ENCODE measurements at regions not wholly inside any gene's neighbourhood (a gene's known extent, or its start where the extent isn't known, plus 50 kb on each side); places are given as distances from the start of the nearest gene placed in this dataset.

DNA sequence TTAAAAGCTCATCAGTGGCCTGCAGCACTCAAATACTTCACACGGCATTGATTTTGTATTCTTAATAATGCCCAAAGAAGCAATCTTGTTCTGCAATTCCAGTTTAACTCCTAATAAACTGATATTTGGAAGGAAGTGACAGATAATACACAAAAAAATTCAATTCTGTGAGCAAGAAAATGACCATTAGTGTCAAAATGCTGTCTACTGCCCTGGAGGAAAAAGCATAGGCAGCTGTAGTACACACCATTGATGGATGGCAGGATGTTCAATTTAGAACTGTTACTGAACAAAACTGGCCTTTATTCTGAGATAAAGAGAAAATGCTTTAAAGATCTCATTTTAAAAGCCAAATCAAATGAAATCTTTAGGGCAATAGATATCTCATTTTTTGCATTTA lies 251.3 kb upstream of the FMN2 start:
- DNase-seq: no peak

DNA sequence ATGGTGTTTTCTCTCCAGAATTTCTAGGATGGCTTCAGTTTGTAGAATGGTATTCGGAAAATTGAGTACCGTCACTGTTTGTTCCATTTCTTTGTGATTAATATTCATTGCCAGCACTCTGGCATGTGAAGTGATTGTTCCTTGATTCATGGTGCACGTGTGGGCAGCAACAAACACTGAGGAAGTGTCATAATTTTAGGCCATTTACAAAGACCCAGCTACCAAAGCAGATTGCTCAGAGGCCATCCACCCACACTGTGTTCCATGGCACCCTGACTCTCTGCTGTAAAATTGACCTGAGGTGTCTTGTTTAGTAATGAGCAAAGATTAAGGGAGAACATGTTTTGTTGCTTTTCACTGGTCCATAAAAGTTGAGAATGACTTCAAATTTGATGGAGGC lies 250.9 kb upstream of the FMN2 start:
- DNase-seq: no peak

DNA sequence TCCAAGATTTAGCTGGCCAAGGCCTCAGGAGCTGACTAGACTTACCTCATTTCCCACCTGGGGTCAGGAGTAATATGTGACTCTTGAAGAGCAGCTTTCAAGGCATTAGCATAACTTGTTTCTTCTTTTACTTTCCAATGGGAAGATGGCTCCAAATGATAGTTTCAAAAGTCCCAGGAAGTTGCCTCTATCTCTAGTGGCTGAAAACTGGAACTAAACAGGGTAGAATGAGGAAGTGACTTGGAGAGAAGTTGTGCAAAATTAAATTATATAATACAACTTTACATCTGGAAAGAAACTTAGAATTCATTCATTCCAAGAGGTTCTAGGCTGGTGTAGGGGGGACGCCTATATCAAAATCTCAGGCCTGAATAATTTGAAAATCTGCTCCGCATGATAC lies 250.1 kb upstream of the FMN2 start:
- DNase-seq: no peak

DNA sequence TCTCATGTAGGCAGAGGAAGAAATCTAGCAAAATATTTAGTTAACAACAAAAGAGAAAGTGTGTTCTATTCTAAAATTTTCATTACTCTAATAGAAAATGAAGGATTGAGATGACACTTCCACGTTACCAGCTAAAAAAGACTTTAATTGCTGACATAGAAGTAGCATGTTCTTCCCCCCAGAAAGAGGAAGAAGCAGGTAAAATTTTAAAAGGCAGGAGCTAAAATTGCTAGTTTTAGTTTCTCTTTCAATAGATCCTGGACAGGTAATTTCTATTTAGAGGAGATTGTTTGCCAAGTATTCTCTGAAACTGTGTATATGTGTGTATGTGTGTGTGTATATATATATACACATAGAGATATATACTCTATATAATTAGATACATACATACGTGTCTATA lies 248.1 kb upstream of the FMN2 start:
- no peak for DNase-seq

DNA sequence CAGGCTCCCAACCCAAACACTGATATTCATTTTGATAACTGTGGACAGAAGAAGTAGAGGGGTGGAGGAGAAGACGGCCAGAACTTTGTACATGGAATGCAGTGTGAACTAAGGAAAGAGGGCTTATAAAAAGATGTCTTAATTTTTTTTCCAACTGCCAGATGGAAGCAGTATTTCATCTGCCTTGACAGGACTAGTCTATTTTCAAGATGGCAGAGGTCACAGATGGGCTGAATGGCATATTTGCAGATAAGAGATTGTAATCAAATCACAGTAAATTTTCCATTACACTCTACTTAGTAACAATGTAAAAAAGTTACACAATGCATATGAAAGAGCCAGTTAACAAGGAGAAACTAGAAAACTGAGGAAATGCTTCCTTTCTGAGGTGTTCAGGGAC lies 246.8 kb upstream of the FMN2 start:
- no peak for DNase-seq

DNA sequence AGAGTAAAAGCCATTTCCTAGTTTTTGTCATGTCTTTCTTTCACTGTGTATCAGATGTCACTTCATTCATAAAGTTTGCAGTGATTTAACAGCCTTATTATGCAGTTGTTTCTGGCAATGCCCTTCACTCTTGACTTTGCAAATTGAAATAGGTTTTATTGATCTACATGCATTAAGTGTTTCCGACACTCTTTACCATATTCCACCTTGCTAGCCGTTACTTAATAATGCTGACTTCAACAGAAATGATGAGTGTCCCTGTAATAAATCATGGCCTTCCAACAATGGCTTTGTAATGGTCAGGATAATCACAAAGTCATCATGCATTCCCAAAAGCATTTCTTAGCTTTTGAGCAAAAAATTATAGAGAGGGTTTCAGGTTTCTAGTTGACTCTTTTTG lies 236.8 kb upstream of the FMN2 start:
- no peak for DNase-seq

DNA sequence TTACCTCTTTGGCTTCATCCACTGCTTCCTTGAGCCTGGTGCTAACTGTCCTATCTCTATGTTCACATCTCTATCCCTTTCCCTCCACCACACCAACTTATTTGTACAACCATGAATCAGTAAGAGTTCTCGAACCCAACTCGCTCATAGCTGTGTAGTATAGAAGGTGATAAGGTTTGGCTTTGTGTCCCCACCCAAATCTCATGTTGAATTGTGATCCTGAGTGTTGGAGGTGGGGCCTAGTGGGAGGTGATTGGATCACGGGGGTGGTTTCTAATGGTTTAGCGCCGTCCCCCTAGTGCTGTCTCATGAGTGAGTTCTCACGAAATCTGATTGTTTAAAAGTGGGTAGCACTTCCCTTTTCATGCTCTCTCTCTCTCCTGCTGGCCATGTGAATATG lies 235.6 kb upstream of the FMN2 start:
- DNase-seq: no peak

DNA sequence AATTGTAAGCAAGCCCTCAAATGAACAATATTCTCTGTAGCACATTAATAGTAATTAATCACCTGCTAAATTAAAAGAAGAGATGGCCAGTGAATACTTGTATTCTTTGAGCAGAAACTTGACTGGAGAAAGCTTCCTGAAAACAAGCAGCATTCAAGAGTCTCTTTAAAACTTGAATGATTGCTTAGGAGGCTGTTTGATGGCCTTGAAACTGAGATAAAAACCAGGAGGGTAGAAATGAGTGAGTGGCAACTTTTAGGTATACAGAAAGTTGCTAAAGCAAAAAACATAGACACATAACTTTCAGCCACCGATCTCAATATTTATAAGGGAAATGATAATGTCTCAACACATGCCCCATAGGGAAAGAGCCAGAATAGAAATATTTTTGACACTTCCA lies 234.8 kb upstream of the FMN2 start:
- no peak for DNase-seq

DNA sequence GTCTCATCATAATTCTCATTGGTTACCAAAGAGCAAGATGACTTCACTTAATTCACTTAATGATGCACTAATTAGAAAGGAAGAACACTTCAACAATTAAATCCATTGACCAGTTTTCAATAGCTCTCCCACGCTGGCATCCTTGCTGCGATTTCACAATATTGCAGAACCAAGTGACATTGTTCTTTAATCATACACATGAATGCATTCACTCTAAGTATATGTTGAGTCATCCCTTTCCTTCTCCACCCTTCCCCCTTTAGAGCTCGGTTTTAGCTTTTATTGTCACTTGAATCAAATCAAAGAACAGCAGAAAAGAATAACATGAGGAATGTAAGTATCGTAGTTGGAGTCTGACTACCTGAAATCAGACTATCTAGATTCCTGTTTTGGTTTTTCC lies 233.6 kb upstream of the FMN2 start:
- no peak for DNase-seq

DNA sequence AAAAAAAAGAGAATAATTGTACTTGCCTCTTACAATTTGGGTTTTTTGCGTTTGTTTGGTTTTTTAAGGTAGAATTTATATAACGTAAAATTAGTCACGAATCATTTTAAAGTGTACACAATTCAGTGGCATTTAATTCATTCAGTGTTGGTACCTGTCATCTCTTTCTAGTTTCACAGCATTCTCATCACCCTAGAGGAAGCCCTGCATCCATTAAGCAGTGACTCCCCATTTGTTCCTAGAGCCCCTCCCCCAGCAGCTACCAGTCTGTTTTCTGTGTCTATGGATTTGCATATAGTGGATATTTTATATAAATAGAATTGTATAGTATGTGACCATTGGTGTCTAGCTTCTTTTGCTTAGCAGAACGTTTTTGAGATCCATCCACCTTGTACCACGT lies 233.2 kb upstream of the FMN2 start:
- no peak for DNase-seq

DNA sequence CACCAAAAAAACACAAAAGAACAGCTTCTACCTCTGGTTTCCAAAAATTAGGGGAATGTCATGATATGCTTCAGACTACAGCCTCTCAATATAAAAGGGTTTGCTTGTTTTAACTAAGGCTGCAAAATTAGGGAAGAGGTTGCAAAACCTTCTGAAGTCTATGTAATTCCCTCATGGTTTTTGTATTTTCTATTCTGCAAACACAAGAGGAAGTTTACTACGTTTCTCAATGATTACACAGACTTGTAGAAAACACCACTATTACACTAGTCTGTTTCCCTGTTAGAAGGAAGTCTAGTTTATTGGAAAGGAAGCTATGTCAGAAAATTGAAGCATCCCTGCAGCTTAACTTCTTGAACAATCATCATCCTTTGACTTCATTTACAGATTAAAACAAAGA lies 229.7 kb upstream of the FMN2 start:
- no peak for DNase-seq

DNA sequence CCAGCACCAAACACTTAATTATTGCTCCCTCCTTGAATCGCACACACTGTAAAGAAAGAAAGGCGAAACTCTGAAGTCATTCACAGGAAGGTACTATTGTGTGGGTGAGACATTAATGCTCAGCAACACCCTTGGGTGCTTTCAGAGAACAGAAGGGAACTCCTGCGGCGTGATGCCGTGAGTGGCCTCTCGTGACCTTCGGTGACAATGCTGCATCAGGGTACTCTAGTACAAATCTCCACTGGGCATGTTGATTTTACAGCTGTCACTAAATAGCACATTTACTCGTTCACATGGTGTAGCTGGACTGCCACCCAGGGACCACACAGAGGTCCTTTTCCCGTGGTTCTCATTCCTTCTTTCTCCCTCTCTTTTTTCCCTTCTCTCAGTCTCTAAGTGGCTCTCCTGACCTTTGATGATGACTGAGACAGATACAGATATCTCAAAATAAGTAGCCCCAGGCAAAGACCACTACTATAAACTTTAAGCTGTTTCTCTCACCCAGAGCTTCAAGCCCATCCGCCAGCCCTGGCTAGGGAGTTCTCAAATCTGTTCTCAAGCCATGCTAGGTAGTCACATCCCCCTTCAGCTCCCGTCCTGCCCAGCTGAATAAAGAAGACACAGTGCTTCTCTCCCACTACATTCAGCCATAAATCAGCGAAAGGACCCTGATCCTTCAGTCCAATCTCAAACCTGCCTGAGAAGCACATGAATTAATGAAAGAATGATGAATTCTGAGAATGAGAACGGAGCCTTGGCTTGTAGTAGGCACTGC lies 223.4 kb upstream of the FMN2 start:
- DNase-seq: no peak

DNA sequence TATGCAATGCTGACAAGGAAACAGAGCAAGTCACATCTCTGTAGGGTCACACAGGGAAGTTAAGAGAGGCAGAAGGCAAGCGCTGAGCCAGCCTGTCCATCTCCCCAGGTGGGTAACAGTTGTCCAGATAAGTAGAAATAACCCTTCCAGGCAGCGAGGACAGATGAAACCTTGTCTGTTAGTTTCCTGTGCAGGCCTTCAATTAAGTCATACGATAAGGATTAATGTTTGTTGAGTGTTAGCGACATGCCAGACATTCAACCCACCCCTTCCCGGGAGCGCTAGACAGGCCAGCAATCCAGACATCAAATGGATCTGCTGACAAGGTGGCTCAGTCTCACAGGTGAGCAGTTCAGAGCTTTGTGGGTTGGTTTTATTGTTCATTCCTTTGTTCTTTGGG lies 221.5 kb upstream of the FMN2 start:
- DNase-seq: no peak

DNA sequence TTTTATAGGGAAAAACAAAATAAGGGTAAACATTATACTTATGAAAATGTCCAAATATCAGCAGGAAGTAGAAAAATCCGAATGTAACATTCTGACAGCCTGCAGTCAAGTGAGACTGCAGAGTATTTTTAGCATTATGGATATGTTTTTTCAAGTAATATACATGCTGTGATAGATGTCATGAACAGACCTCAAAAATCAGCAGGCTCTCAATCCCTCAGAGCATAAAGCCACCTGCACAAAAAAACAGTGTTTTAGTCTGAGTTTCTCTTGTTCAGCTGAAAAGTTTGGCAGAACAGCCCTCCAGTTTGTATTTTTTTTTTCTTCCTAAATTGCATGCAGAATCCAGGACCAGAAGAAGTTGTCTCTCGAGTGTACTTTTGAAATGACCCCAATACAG lies 219.1 kb upstream of the FMN2 start:
- no peak for DNase-seq

DNA sequence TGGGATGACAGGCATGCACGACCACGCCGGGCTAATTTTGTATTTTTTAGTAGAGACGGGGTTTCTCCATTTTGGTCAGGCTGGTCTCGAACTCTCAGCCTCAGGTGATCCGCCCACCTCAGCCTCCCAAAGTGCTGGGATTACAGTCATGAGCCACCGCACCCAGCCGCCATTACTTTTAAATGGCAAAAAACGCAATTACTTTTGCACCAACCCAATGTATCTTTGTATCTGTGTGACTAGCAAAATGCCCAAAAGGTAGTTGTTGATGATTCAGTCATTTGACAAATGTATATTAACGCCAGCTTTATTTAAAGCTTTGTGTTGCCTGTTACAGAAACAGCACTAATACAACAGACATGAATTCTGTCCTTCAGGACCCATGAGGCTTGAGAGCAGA lies 216.9 kb upstream of the FMN2 start:
- no peak for DNase-seq

DNA sequence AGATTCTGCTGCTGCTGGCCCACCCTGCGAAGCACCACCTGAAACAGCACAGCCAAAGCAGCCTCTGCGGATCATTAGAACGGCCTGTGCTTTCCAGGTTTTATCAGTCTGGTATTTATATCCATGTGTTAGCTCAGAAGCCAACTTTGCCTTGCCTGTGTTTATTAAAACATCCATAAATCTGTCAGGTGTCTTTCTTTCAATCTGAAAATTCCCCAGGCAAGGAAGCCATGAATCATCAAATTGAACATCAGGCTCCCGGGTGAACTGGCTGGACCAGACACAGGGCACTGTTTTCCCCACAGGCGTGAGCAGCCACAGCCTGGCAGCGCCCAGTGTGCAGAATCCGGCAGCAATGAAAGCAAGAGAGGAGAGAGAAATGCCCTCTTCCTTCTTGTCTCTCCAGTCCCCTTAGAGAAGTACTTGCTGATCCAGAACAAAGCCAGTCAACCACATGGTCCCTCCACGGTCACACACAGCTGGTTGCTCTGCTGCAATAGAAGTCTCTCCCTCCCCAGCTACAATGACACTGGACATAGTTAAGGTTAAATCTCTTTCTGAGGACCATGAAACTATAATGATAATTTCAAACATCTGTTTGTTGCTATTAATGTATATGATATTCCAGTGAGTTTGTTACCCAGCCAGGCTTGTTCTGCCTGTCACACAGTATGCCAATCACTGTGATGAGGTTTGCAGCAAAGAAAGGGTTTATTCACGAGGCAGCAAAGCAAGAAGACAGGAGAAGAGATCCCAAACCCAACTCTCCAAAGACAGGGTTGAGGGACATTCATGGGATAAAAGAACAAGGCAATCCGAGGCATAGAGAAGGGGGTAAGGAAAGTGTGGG lies 212.1 kb upstream of the FMN2 start:
- no peak for DNase-seq

DNA sequence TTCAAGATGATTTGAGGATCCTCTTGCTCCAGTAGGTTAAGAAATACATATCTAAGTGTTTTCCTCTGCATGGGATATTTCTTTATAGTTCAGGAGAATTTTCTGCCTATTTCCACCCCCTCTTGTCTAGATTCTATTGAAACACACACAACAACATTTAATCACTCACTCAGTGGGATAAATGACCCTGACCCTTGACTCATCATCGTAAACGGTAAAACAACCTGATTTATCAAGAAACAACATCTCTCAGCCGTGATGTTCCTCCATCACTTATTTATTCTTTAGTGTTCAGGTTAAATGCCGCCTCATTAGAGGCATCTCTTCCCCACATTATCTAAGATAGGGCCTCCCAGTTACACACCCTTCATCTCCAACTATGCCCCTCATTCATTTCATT lies 208.7 kb upstream of the FMN2 start:
- no peak for DNase-seq

DNA sequence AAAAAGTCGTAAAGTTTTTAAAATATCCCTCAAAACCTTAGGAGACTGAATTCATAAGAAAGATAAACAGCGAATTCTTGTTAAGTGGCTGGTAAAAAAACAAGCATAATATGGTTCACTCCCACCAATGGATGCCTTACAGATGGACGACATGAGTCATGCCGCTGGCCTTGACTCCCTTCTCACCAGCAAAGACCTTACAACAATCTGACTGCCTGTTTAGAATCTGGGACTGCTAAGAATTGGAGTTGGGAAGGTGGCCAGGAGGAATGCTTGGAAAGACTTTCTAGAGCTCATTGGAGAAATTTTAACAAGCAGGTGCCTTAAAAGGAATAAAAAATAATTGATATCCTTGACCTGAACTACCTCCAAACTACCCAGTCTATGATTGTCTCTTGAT lies 206.9 kb upstream of the FMN2 start:
- DNase-seq: no peak

DNA sequence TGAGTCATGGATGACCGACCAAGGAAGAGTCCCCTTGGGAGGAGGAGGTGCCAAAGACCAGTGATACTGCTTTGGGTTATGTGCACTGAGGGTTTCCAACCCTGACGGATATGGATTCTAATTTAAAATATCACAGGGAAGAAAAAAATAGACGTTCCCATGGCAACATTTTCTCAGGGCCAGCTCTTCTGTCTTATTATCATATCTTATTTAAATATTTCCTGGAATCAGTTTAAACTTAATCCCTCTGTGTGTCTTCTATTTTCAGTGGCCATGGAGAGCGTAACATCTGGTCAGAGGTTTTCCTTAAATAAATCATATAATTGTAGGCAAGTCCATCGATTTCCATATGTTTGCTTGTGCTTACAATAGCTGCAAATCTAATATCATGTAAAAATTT lies 205.4 kb upstream of the FMN2 start:
- no peak for DNase-seq

DNA sequence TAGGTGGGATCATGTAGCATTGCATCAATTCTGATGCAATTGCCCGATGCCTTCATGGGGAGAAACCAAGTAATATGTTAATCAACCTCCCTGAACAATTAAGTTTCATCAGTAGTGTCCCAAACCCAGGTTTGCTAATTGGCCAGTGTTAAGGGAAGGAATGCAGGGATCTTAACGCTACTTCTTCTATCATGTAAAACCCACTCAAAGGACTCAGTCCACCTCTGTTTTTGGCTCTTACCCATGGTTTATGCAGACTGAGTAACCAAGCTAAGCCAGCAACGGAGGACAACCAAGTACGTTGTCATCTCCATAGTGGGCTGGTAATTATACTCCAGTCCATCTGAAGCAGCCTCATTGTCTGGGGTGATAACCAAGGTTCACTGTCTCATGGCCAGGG lies 203.0 kb upstream of the FMN2 start:
- DNase-seq: no peak

DNA sequence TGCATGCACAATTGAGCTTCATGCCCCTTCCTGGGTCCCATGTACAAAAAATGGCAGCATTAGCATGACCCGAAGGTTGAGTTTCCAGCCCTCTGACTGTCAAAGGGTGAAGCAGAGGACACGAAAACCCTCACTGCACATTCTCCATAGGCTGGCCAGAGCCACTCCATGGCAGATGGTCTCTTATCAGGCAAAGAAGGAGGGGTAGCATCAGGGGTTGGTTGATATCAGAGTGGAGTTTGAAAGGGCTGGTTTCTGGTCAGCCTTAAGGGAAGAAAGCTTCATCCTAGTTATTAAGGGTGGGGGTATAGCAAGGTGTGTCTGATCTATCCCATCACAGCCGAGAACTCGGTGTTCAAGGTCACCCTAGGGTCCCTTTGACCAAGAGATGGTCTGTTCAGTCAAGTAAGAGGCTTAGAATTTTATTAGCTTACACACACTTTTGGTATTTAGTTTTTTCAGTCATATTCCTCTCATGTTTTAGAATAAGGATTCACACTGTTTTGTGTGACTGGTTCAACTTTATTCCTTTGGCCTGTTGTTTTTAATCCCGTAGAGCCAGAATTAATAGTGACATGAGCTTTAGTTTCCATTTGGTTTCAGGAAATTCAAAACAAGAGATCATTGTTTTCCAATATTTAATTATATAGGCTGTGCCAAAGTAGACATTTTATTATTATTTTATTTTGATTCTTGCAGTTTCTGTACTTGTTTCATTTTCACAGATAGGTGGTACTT lies 199.9 kb upstream of the FMN2 start:
- DNase-seq: no peak

DNA sequence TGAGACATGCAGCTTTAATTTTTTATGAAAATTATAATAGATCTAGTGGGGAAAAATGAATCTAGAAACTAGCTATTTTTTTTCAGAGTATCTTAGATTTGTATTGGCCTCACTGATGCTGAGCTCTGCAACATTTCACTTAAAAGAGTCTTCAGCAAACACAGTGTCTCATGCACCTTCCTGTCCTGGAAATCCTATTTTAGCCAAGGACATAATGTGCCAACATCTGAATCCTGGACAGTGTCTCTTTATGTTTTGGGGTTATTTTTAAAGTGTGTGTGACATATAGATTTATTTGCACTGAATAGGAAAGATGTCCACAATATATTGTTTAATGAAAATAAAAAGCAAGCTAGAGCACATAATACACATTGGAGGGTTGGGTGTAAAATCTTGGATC lies 199.1 kb upstream of the FMN2 start:
- DNase-seq: no peak

DNA sequence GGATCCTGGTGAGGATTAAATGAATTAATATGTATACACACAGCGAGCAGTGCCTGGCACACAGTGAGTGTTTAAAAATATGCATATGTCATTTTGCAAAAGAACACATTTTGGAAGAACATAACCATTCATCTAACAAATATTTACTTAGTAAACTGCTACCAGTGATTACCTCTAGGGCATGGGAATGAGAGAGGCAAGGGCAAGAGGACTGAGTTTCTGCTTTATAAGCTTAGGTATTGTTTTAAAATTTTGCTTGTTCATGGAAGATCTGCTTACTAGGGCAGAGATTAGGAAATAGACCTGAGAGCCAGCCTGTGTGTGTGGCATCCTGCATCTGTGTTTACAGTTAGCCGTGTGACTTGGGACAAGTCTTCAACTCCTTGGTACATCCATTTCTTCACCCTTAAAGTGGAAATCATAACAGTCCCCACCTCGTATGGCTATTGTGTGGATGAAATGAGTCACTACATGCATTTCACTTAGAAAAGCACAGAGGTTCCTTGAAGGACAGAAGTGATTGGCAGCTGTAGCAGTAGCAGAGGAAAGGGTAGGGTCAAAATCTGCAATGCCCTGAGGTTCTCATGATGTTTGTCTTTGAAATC lies 198.5 kb upstream of the FMN2 start:
- DNase-seq: no peak

DNA sequence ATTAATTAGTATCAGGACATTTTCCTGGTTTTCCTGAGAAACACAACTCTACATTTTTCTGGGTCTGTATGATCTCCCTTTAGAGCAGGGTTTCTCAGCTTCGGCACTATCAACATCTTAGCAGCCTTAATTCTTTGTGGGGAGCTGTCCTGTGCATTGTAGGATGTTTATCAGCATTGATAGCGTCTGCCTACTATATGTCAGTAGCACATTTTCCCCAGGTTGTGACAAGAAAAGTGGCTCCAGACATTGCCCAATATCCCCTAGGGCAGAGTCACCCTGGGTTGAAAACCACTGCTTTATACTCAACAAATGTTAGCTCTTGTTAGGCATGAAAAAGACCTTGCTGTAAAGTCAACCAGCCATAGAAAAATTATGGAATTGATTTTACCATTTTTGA lies 195.1 kb upstream of the FMN2 start:
- no peak for DNase-seq
